ENCODE measurements at regions not wholly inside any gene's neighbourhood (a gene's known extent, or its start where the extent isn't known, plus 50 kb on each side); places are given as distances from the start of the nearest gene placed in this dataset.
"Not testable (repeated sequence)": the region's sequence is repeated elsewhere in the genome, so short reads cannot be mapped to it uniquely, and the experiment has no call there.

DNA sequence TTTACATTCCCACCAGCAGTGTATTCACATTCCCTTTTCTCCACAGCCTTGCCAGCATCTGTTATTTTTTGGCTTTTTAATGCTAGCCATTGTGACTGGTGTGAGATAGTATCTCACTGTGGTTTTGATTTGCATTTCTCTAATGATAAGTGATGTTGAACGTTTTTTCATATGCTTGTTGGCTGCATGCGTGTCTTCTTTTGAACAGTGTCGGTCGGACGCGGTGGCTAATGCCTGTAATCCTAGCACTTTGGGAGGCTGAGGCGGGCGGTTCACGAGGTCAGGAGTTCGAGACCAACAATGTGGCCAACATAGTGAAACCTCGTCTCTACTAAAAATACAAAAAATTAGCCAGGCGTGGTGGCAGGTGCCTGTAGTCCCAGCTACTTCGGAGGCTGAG is 50.6 kb upstream of the LAS1L start:
- H3K27ac ChIP-seq (ENCODE audit: low read depth, low read length); H3K27me3 Mint-ChIP-seq; H3K4me3 ChIP-seq (ENCODE audit: low read length); H3K27ac Mint-ChIP-seq; H3K4me3 Mint-ChIP-seq; H3K9me3 Mint-ChIP-seq; CTCF ChIA-PET; H3K36me3 Mint-ChIP-seq; H3K4me1 ChIP-seq (ENCODE audit: control insufficient read depth in 2 of 2, insufficient read depth in 2 of 2, low read length in 2 of 2); H3K9me3 ChIP-seq (ENCODE audit: control insufficient read depth in 2 of 3, low read length in 3 of 3); ATAC-seq; H3K36me3 ChIP-seq (ENCODE audit: control insufficient read depth in 2 of 3, insufficient read depth in 3 of 3, low read length in 3 of 3); POLR2A ChIA-PET; H3K27me3 ChIP-seq (ENCODE audit: control insufficient read depth in 2 of 2, insufficient read depth in 2 of 2, low read length in 2 of 2); DNase-seq: not testable (repeated sequence)
- peaks cover 2 to 13% (median 5%) of the 10 kb centered on the region in 7 donors for H3K4me1 Mint-ChIP-seq
- intact Hi-C loops (cut with micrococcal nuclease), result loop anchor here (10.0 kb wide), 1 partner anchor 620 kb away; no protein-coding TSS in a partner anchor

Measured in naive thymus-derived CD4-positive, alpha-beta T cell (primary cell).